Epithelial cell of prostate (primary cell): ENCODE measurements at regions not wholly inside any gene's neighbourhood (a gene's known extent, or its start where the extent isn't known, plus 50 kb on each side); places are given as distances from the start of the nearest gene placed in this dataset.

Experiments used
- DNase-seq: peaks from one replicate; pipeline ENCODE4 v3.0.0-alpha.2; 2011; ENCODE audit warnings: low read depth, low spot score
- H3K27ac ChIP-seq: fragments of 450-650 bp; 2 replicates; pipeline ENCODE4 v1.5.1; 2017; ENCODE audit warnings: mild to moderate bottlenecking

DNA sequence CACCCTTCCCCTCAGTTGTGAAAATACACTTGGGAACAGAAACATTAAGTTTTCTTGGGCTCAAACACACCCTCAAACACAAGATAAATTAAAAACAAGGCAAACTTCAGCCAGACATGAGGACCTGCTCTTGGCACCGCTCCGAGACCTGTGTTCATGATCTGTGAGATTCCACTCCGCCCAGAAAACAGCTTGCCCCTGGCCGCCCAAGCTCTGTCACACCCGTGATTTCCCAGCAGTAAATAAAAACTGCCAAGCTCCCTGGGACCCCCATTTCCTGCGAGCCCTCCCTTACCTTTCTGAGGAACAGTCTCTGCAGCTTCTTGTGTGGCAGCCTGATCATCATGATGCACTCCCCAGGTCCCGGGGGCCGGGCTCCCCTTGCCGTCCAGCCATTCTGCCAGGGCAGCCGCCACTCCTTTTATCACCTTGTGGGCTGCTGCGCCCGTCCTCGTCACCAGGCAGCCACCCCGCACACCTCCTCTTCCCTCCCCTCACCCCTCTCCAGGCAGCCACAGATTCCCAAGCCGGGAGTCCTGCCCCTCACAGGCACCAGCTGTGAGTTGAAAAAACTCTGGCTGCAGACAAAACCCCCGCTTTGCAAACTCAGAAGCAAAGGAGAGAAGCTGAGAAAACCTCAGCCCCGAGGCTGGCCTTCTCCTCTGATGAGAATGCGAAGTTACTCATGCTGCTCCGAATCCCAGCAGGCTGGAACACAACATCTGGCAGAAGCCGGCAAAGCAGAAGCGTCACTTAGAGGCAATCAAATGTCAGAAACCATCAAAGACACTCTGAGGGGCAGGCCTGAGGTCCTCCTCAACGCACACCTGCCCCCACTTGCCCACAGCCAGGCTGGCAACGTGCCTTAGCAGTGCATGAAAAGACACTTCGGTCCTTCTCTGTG is 130.4 kb upstream of the RPS6KA2 start:
- no peak for DNase-seq
- H3K27ac ChIP-seq: no peak overlapping the region

GRCh38 chr6:166754218-166755030 is 127.4 kb upstream of the RPS6KA2 start:
- no peak overlapping the region for H3K27ac ChIP-seq
- DNase-seq: no peak

DNA sequence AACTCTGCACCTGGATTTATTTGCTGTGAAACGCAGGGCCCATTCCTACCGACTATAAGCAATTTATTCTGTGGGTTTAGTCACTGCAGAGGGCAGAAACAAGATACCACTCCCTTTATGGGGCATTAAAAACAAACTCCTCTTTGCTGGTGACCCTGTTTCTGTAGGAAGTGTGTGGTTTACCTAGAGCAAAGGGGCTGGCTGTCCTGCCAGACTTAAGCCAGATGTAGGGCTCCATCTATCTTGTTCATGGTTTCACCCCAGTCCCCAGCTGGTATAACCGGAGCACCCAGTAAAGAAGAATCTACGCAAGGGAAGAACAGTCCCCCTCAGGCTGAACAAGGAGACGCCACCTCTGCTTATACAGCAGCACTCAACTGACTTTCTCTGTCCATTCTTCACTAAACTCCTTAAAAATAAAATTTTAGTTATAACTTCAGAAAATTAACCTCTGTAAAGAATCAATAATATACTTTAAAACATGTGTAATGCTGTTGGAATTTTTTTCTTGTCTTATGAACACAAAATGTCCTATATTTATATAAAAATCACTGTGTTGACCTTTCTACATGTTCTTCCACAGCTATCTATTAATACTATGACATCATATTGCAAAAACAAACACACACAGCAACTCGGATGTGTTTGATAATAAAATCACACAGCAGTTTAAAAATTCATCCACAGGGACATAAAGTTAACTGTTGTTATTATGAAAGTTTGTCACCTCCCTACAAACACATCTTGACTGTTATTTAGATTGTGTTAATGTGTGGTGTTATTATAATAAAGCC is 126.1 kb upstream of the RPS6KA2 start:
- DNase-seq: no peak
- H3K27ac ChIP-seq: no peak overlapping the region

DNA sequence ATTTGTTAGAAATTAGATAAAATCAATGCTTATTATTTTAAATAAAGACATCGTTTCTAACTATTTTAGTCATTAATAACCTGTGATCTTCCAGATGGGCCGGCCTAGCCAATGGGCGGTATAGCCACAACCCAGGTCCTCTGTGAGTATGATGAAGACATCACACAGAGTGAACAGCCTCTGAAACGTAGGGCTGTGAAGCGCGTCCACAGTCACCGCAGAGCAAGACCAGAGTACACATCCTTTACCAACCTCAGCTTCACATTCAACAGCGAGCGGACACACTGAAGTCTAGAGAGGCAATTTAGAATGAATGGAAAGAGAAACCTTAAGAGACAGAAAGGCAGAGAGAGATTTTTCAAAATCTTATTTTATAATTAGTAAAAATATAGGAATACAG is 125.0 kb upstream of the RPS6KA2 start:
- no peak overlapping the region for H3K27ac ChIP-seq
- no peak for DNase-seq

- DNase-seq: no peak
- H3K27ac ChIP-seq: no peak overlapping the region
Measured at GRCh38 chr6:166751051-166751595, 124.1 kb upstream of the RPS6KA2 start.

DNA sequence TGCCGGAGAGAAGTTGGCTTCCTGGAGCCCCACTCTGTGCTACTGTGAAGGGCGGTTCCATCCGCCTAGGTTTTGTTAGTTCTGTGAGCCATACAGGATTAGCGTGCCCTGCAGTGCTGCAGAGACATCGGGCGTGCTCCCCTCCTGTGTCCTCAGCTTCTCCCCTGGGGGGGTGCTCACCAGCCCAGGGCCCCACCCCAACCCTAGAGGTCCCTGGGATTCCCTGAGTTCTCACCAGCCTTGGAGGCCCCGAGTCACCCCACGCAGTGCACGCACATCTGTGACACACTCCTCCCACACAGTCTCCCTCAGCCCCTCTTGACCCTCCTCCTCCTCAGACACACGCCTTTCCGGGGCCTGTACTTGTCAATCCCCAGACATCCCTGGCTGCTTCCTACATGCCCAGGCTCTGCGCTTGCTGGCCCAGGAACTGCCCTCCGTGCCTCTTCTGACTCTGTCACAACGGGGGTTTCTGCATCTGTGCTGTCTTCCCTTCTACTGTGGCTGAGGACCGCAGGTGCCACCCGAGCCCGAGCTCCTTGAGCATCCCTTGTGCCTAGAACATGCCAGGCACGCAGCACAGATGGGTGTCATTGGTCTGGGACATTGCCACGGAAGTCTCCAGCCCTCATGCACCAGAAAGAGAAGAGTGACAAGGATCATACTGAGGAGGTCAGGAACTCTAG is 123.2 kb upstream of the RPS6KA2 start:
- no peak overlapping the region for H3K27ac ChIP-seq
- no peak for DNase-seq

DNA sequence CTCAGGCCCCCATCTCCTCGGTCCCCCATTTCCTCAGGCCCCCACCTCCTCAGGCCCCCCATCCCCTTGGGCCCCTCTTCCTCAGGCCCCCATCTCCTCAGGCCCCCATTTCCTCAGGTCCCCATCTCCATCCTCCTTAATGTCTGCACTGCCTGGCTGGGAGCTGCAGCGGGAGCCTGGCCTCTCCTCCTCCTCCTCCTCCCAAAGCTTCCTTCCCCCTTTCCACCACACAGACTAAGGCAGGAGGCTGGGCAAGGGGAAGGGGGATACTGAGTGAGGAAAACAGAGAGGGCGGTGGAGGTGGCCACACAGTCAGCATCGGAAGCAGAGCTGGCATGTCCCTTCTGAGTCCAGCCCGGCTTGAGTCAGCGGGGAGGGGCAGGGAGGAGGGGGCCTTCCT is 122.6 kb upstream of the RPS6KA2 start:
- no peak overlapping the region for H3K27ac ChIP-seq
- no peak for DNase-seq

DNA sequence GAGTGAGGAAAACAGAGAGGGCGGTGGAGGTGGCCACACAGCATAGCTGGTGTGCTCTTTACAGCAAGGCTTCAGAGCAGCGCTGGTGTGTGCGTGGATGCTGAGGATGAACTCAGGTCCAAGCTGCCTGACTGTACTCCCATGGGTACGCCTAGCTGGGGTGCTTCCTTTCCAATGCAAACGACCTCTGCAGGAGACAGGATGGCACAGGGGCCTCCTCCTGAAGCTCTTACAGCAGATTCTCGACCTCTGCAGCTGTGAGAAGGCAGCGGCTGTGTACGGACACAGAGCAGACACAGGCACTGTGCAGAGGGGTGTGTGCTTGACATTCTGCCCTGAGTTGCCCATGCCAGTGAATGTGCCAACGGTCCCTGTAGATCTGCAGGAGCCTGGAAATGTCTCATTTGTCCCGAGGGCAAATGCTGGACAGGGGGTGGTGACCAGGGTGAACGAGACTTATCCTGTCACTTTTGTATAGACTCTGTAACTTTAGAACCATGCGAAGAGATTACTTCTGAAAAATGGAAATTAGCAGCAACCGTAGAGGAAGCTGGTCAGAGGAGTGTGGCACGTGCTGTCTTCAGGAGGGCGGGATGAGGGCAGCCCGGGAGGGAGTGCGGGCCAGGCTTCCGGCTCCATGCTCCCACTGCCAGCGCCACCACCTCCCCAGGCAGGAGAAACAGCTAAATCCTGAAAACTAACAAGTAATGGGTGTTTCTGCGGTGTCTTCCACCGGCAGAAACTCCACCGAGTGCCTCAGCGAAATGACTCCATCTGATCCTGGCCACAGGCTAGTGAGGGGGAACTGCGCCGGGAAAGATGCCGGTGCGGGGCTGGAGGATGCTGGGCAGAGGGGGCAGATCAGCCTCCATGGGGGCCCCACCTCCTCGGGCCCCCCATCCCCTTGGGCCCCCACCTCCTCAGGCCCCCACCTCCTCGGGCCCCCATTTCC is 120.9 kb upstream of the RPS6KA2 start:
- H3K27ac ChIP-seq: no peak overlapping the region
- no peak for DNase-seq

DNA sequence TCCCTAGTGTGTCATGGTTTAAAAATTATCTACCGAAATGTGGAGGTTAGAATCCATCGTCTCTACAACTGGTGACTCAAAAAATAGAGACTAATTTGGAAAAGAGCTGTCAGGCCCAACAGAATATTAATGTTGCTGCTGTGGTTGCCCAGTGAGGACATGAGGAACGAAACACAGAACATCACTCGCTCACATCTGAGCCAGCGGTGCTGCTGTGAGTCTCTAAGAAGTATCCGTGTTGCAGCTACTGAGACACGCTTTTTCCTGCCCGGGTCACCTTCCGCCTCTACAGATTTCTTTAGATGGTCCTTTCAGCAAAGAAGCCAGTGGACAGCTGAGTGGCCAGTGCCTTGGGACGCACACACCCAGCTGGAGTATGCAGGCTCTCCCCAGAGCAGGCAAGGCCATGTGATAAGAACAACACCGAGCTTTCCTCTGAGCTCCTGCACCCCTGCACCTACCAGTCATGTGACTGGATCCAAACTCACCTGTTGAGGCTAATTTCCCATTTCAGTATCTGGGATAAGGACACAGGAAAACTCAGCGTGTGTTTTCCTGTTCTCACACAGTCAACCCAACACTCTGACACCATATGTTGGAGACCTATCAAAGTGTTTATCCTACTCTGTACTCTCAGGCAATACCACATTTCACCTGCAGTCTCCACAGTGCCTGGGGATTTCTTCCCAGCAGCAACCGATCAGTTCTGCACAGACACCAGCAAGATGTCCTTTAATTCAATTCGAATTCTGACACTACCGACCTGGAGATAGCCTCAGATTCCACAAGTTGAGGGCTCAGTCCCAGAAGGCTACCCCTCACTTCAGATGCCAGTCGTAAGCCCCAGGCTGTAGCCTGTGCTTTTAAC is 119.0 kb upstream of the RPS6KA2 start:
- DNase-seq: no peak
- H3K27ac ChIP-seq: no peak overlapping the region

DNA sequence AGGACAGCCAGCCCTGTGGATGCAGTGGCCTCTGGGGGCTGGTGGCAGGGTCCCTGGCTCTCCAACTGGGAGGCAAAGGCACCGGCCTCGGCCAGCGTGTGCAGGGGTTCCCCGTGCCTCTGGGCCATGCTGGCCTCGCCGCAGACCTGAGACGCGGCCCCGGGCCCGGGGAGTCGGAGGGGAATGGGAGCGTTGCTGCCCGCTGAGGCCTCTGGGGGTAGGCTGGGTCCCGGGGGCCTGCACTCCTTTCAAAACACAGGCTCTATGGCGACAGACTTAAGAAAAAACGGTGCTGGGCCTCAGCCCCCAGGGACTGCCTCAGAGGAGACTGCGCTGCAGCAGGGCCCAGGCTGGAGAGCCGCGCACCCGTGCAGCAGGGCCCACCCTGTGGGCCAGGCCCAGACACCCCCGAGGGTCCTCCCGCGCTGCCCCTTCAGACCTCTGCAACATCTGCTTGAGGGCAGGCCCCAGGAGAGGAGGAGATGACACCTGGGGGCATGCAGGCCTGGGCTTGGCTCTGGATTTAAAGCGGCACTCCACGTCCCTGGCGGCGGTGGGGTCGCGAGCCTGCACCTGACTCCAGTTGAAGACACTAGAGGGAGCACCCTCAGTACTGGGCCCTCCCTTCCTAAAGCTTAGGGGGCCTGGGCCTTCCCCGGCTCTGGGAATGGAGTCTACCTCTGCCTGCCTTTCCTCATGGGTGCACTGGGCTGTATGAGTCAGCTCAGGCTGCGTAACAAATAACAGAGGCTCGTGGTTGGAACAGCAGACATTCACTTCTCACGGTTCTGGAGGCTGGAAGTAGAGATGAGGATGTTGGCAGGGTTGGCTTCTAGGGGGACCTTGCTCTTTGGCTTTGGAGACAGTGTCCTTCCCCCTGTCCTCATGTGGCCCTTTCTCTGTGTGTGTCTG is 117.4 kb upstream of the RPS6KA2 start:
- no peak for DNase-seq
- H3K27ac ChIP-seq: no peak overlapping the region

- DNase-seq: no peak
- H3K27ac ChIP-seq: no peak overlapping the region
Measured at GRCh38 chr6:166743406-166744222, 116.6 kb upstream of the RPS6KA2 start.

DNA sequence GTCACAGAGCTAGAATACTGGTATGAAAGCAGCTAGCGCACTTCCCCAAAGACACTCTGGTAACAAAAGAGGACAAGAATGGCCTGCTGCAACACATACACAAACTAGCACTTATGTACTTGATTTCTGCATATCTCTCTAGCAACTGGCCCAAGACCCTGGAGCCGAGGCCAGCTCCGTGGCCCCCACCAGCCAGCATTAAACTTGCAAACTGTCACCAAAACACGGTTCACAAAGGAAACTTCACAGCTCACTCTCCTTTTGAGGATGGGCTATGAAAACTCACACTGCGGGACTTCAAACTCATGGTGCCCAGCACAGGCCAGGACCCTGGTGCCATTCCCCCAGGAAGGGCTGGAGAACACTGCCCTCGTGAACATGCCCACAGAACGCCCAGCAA is 115.9 kb upstream of the RPS6KA2 start:
- no peak overlapping the region for H3K27ac ChIP-seq
- DNase-seq: no peak

GRCh38 chr6:166739976-166740318 is 112.9 kb upstream of the RPS6KA2 start:
- H3K27ac ChIP-seq: no peak overlapping the region
- DNase-seq: no peak

DNA sequence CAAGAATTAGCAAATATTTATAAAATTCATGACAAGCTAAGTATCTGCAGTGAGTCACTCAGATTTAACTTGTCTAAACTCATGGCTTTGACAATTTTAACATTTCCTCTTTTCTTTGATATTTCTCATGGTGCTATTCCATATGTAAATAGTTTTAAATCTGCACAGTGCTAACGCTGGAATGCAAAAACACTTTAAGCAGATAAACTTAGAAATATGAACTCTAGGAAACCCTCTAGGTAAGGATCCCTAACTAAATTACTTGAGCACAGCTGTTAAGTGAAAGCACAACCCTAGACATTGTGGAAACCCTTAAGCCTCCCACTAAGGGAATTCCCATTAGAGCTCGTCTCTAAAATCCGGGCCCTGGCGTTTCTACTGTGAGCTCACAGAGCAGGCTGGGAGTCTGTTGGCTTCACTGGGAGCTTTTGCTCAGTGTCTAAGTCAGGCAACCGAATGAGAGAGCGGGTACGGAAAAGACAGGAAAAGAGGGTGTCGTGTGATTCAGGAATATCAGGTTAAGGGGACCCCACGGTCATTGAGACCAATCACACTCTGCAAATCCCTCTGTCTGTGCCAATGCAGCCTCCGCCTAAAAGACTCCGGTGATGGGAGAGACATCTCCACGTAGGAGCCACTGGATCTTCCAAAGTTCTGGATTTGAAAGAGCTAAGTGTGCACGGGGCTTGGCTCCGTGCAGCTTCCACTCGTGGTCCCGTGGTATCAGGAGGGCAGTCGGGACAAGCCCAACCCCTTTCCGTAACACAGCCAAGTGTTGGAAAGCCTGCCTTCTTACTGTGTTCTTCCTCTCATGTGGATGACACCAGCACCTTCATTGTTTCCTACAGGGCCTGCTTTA is 112.3 kb upstream of the RPS6KA2 start:
- no peak overlapping the region for H3K27ac ChIP-seq
- DNase-seq: no peak
